ENCODE measurements at regions not wholly inside any gene's neighbourhood (a gene's known extent, or its start where the extent isn't known, plus 50 kb on each side); places are given as distances from the start of the nearest gene placed in this dataset.

- CTCF ChIA-PET: no interaction called here
- DNase-seq (ENCODE audit: low read depth, low spot score): no peak
- no peaks in the 10 kb centered on the region for H3K27me3 ChIP-seq (ENCODE audit: control insufficient read depth, insufficient read depth, low read length)
- no peaks in the 10 kb centered on the region for H3K36me3 ChIP-seq (ENCODE audit: control insufficient read depth, insufficient read depth, low read length)
- TF ChIP-seq POLR2AphosphoS5 (IDR thresholded peaks at IDR 0.05; ENCODE audit: low read depth, low read length) (no peak), TCF7L2 (IDR thresholded peaks at IDR 0.05; ENCODE audit: low read depth, low read length) (no peak), CTCF (IDR thresholded peaks at IDR 0.05) (no peak), SIN3A (IDR thresholded peaks at IDR 0.05; ENCODE audit: borderline replicate concordance, insufficient read depth, low read depth, low read length) (no peak)
- TF ChIP-seq, protein P1, sequence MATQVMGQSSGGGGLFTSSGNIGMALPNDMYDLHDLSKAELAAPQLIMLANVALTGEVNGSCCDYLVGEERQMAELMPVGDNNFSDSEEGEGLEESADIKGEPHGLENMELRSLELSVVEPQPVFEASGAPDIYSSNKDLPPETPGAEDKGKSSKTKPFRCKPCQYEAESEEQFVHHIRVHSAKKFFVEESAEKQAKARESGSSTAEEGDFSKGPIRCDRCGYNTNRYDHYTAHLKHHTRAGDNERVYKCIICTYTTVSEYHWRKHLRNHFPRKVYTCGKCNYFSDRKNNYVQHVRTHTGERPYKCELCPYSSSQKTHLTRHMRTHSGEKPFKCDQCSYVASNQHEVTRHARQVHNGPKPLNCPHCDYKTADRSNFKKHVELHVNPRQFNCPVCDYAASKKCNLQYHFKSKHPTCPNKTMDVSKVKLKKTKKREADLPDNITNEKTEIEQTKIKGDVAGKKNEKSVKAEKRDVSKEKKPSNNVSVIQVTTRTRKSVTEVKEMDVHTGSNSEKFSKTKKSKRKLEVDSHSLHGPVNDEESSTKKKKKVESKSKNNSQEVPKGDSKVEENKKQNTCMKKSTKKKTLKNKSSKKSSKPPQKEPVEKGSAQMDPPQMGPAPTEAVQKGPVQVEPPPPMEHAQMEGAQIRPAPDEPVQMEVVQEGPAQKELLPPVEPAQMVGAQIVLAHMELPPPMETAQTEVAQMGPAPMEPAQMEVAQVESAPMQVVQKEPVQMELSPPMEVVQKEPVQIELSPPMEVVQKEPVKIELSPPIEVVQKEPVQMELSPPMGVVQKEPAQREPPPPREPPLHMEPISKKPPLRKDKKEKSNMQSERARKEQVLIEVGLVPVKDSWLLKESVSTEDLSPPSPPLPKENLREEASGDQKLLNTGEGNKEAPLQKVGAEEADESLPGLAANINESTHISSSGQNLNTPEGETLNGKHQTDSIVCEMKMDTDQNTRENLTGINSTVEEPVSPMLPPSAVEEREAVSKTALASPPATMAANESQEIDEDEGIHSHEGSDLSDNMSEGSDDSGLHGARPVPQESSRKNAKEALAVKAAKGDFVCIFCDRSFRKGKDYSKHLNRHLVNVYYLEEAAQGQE (IDR thresholded peaks at IDR 0.05; ENCODE audit: insufficient read depth in 1 of 2, low read depth in 2 of 2, low read length in 1 of 2): no peak
- no peaks in the 10 kb centered on the region for H3K4me1 ChIP-seq (ENCODE audit: control insufficient read depth, insufficient read depth, low read length)
- no peak for ATAC-seq
- no peak overlapping the region for H3K27ac ChIP-seq (ENCODE audit: low read length)
- H3K4me3 ChIP-seq (ENCODE audit: low read depth in 2 of 2, low read length in 2 of 2): no peak overlapping the region
- POLR2A ChIA-PET: no interaction called here
- in situ Hi-C loops (cut with HindIII; ENCODE audit: low pct_unique_long_range_greater_than_20kb, low sequenced_read_pairs): no loop called here
- H3K9me3 ChIP-seq (ENCODE audit: control insufficient read depth, insufficient read depth, low read depth, low read length): no peaks in the 10 kb centered on the region
- BruUV-seq (replicated peaks): no TSS peak
- intact Hi-C loops (cut with micrococcal nuclease; ENCODE audit: unreplicated experiment): no loop called here
Measured at GRCh38 chr13:110062077-110062776, 244.7 kb downstream of the COL4A1 start.

- intact Hi-C loops (cut with micrococcal nuclease; ENCODE audit: unreplicated experiment): no loop called here
- Histone ChIP-seq H3K4me1 (ENCODE audit: control insufficient read depth, insufficient read depth, low read length) (no peaks in the 10 kb centered on the region), H3K9me3 (ENCODE audit: control insufficient read depth, insufficient read depth, low read depth, low read length) (no peaks in the 10 kb centered on the region), H3K27ac (ENCODE audit: low read length) (no peak overlapping the region), H3K36me3 (ENCODE audit: control insufficient read depth, insufficient read depth, low read length) (no peaks in the 10 kb centered on the region), H3K4me3 (ENCODE audit: low read depth in 2 of 2, low read length in 2 of 2) (no peak overlapping the region), H3K27me3 (ENCODE audit: control insufficient read depth, insufficient read depth, low read length) (no peaks in the 10 kb centered on the region)
- DNase-seq (ENCODE audit: low read depth, low spot score): no peak
- CTCF ChIA-PET: interaction anchor here (0.7 kb wide), 1 partner anchor 1146 kb away, joined by 3 read pairs; no protein-coding TSS in a partner anchor
- POLR2A ChIA-PET: no interaction called here
- BruUV-seq (replicated peaks): no TSS peak
- TF ChIP-seq, protein P1 (IDR thresholded peaks at IDR 0.05; ENCODE audit: insufficient read depth in 1 of 2, low read depth in 2 of 2, low read length in 1 of 2): no peak
- ATAC-seq: no peak
- in situ Hi-C loops (cut with HindIII; ENCODE audit: low pct_unique_long_range_greater_than_20kb, low sequenced_read_pairs): no loop called here
Measured at GRCh38 chr13:110061270-110061669, 245.7 kb downstream of the COL4A1 start.
